Suppressor macrophage treated with lipopolysaccharide for 4 hours (primary cell): ENCODE measurements at regions not wholly inside any gene's neighbourhood (a gene's known extent, or its start where the extent isn't known, plus 50 kb on each side); places are given as distances from the start of the nearest gene placed in this dataset.
"Not testable (repeated sequence)": the region's sequence is repeated elsewhere in the genome, so short reads cannot be mapped to it uniquely, and the experiment has no call there.

ENCODE experiments used
- DNase-seq: peaks from one replicate; pipeline ENCODE4 v3.0.0-alpha.2; 2020

GRCh38 chr17:71052971-71053370, 883.6 kb downstream of the KCNJ2 start:
- DNase-seq = no peak

GRCh38 chr17:71055128-71055527, 885.8 kb downstream of the KCNJ2 start:
- DNase-seq = no peak

GRCh38 chr17:71057448-71057847, 888.1 kb downstream of the KCNJ2 start:
- DNase-seq = peak; percentile 34

- no peak for DNase-seq
Measured at GRCh38 chr17:71057938-71058337, 888.6 kb downstream of the KCNJ2 start.

GRCh38 chr17:71063127-71063526, 893.8 kb downstream of the KCNJ2 start:
- no peak for DNase-seq

GRCh38 chr17:71063559-71063958, 894.2 kb downstream of the KCNJ2 start:
- no peak for DNase-seq

GRCh38 chr17:71067669-71068407, 898.5 kb downstream of the KCNJ2 start:
- DNase-seq = no peak

- DNase-seq = no peak
Measured at GRCh38 chr17:71068408-71068750, 899.0 kb downstream of the KCNJ2 start.

- DNase-seq = no peak
Measured at GRCh38 chr17:71071041-71071440, 901.7 kb downstream of the KCNJ2 start.

GRCh38 chr17:71071837-71072236, 902.5 kb downstream of the KCNJ2 start:
- DNase-seq = no peak

- DNase-seq = no peak
Measured at GRCh38 chr17:71080937-71081336, 911.6 kb downstream of the KCNJ2 start.

GRCh38 chr17:71081666-71082065, 912.3 kb downstream of the KCNJ2 start:
- no peak for DNase-seq

- peak; percentile 35 for DNase-seq
Measured at GRCh38 chr17:71084219-71084618, 914.9 kb downstream of the KCNJ2 start.

- DNase-seq = no peak
Measured at GRCh38 chr17:71084838-71085237, 915.5 kb downstream of the KCNJ2 start.

GRCh38 chr17:71085238-71086033, 916.1 kb downstream of the KCNJ2 start:
- peak; percentile 13 for DNase-seq

- no peak for DNase-seq
Measured at GRCh38 chr17:71089431-71089830, 920.1 kb downstream of the KCNJ2 start.

- no peak for DNase-seq
Measured at GRCh38 chr17:71098071-71098470, 928.7 kb downstream of the KCNJ2 start.

GRCh38 chr17:71099003-71099714, 929.8 kb downstream of the KCNJ2 start:
- no peak for DNase-seq

GRCh38 chr17:71102777-71103176, 933.4 kb downstream of the KCNJ2 start:
- DNase-seq = no peak

- no peak for DNase-seq
Measured at GRCh38 chr17:71104225-71104624, 934.9 kb downstream of the KCNJ2 start.

- not testable (repeated sequence) for DNase-seq
Measured at GRCh38 chr17:71106056-71106455, 936.7 kb downstream of the KCNJ2 start.

- no peak for DNase-seq
Measured at GRCh38 chr17:71107136-71107535, 937.8 kb downstream of the KCNJ2 start.

- no peak for DNase-seq
Measured at GRCh38 chr17:71109697-71110096, 940.4 kb downstream of the KCNJ2 start.

- no peak for DNase-seq
Measured at GRCh38 chr17:71110326-71110725, 941.0 kb downstream of the KCNJ2 start.
